HUDEP-2 (cell line): ENCODE measurements at regions not wholly inside any gene's neighbourhood (a gene's known extent, or its start where the extent isn't known, plus 50 kb on each side); places are given as distances from the start of the nearest gene placed in this dataset.
"Not testable (repeated sequence)": the region's sequence is repeated elsewhere in the genome, so short reads cannot be mapped to it uniquely, and the experiment has no call there.

Source experiments
- DNase-seq, 76 experiments: peaks; one replicate each; lab custom pipeline; 2025; ENCODE audit not compliant: unreplicated experiment in 76 of 76; lab: John Stamatoyannopoulos, UW

DNA sequence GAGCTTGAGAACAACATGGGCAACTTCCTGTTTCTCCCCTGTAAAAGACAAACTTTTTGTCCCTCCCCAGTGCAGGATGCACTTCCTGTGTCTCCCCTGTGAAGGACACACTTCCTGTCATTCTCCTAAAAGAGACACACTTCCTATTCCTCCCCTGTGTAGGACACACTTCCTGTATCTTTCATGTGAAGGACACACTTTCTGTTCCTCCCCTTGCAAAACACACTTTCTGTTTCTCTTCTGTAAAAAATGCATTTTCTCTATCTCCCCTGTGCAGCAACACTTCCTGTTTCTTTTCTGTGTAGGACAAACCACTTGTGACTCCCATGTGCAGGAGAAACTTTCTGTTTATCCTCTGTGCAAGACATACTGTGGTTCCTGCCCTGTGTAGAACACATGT is 488.6 kb upstream of the USP9Y start:
- no peak for DNase-seq

DNA sequence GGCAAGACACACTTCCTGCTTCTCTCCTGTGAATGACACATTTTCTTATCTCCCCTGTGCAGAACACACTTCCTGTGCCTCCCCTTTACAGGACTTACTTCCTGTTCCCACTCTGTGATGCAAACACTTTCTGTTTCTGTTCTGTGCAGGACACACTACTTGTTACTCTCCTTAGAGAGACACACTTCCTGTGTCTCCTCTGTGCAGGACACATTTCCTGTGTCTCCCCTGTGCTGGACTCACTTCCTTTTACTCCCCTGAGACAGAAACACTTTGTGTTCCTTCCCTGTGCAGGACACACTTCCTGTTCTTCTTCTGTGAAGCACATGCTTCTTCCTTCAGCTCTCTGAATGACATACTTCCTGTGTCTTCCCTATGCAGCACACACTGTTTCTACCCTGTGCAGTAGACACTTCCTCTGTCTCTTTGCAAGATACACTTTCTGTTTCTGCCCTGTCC is 485.4 kb upstream of the USP9Y start:
- DNase-seq, result peak in 12 of 76 experiments; percentile 0 to 30 (median 0)

DNA sequence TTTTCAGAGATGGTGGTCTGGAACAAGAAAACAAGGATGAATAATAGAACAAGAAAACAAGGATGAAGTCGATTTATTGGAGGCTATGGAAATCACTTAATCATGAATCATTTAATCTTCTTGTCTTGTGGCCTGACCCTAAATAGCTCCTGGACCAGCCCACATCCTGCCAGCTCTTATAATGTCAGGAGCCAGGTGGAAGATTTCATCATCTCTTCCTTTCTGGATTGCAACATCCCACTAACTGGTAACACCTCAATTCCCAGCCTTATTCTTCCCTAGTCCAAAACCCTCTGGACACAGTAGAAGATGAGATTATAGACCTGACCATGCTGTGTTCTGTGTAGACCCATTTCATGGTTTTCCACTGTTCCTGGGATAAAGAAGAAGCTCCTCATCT is 470.1 kb upstream of the USP9Y start:
- no peak for DNase-seq

DNA sequence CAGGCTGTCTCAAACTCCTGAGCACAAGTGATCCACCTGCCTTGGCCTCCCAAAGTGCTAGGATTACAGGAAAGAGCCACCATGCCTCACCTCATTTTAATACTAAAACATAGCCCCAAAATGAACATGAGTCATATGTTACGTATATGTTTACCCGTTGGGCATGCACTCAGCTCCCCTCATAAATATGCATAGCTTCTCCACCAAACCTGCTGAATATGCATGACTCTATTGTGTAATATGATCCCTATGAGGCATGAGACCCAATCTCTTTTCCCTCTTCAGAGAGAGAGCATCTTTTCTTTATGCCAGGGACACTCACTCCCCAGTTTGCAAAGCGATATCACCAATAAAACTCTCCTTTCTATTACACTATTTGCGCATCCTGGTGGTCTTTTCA is 464.6 kb upstream of the USP9Y start:
- DNase-seq, result no peak

DNA sequence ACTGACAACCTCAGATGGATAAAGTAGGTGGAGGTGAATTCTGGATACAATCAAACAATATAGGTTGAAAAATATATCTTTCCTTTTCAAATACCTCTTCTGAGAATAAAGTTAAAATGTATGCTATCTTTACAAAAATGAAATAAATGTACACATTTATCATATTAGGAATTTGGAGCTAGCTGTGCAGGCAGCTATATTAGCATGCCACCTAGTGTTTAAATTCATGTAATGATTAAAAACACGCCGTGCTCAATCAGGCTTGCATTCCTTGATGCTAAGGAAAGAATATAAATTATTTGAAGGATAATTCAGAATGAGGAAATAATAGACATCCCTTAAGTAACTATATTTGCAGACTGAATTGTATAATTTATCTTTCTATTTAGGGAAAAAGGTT is 460.7 kb upstream of the USP9Y start:
- DNase-seq, result not testable (repeated sequence)

DNA sequence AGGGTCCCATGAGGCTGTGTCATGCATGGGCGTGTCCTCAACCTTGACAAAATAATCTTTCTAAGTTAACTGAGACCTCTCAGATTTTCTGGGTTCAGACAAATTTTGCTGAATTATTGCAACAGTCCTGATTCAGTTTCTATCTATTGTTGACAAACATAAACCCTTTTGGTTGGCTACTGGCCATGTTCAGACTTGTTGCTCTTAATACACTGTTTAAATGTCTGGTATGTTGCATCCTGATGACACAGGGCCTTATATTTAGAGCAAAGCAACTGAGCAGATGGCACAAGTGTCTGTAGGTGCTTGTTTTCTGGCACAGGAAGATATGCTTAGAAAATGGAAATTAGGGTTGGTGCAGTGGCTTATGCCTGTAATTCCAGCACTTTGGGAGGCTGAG is 456.9 kb upstream of the USP9Y start:
- DNase-seq, result no peak

DNA sequence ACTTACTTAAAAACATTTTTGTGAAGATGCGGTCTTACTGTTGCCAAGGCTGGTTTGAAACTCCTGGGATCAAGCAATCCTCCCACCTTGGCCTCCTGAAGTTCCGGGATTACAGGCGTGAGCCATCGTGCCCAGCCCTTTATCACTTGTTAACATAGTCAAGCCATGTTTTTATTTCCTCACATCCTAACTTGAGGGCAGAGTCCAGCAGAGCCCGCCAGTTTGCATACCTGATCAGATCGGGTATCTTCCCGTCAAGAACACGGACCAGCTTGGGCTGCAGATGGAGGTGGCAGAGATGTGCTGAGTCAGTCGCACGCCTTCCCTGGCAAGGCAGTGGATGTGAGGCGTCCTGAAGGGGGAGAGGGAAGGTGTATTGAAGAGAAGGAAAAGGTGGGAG is 447.3 kb upstream of the USP9Y start:
- DNase-seq, result no peak

DNA sequence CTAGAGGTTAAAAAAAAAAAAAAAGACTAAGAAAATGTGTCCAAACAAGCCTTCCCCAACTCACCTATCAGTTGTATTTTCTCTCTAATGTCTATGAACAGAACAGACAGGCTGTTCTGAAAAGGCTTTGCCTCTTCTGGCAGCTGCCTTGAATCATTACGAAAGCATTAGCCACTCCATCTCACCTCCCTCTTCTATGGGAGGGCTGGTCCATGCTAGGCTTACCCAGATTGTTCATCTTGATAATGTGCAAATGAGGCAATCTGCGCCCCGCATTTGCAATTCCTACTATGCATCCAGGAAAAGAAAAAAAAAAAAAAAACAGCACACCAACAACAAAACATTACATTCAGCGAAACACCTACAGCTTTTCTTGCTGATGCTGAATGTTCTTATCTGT is 429.9 kb upstream of the USP9Y start:
- DNase-seq, result no peak

DNA sequence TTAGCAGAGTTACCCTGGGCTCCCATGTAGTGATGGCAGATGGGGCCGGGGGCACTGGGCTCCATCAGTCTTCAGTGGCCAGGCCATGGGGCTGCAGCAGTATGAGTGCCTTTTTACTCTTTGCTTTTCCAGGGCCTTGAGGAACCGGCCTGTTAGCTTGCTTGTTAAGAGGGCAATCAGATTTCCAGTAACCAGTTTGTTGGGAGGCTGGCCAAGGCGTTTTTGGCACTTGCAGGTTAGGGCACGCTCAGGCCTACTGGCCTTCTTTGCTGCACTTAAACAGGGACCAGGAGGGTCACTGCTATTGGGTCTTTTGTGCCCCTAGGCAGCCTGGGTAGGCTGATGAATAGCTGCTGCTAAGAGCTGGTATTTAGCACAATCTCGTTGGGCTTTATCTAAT is 415.4 kb upstream of the USP9Y start:
- no peak for DNase-seq

DNA sequence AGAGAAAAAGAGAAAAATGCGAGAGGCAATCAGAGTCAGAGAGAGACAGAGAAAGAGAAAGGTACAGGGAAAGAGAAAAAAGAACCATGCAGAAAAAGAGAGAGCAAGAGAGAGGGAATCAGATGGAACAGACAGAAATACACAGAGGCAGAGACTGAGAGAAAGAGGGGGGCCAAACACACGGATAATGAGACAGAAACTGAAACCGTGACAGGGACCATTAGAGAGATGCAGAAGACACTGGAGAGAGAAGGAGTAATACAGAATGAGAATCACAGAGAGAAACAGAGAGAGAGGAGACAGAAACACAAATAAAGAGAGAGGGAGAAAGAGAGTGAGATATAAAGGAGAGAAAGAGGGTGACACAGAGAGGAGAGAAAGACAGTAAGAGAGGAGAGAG is 412.1 kb upstream of the USP9Y start:
- no peak for DNase-seq

DNA sequence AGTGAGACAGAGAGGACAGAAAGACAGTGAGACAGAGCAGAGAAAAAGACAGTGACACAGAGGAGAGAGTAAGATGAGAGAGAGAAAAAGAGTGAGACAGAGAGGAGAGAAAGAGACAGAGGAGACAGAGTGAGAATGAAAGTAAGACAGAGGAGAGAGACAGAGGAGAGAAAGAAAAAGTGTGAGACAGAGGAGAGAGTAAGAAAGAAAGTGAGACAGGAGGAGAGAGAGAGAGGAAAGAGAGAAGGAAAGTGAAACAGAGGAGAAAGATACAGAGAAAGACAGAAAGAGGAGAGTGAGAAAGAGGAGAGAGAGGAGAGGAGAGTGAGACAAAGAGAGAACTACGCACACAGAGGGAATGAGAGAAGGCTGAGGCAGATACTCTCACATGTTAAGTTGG is 411.6 kb upstream of the USP9Y start:
- DNase-seq, result no peak

DNA sequence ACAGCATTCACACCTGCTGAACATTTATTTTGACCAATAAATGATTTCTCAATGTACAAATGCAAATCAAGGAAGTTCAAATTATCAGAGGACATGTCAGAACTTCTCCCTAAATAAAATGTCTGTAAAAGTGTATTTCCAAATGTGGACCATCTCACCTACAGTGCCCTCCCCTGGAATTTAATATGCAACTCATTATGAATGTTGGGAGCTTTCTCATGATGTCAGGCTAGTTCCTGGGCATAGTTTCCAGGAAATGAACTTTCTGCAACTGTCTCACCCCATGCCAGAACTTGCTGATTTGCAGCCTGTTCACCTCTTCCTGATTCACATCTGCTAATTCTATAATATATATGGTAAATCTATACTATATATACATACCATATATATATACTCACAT is 408.5 kb upstream of the USP9Y start:
- DNase-seq, result no peak

DNA sequence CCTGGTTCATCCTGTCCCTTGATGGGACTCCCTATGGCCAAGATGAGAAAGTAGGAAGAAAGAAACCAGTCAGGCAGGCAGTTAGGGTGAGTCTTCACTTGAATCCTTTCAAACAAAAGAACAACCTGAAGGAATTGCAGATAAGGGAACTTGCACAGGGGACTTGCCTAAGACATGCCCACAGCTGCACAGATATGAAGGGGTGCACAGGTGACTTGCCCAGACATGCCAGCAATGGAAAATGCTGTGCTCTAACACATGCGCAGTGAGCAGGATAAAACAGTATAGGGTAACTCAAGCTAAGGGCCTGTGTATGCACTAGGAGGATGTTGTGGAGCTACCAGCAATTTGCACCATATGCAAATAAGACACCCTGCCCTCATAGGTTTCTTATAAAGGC is 404.6 kb upstream of the USP9Y start:
- DNase-seq, result peak in 2 of 76 experiments; percentile 1 to 4

DNA sequence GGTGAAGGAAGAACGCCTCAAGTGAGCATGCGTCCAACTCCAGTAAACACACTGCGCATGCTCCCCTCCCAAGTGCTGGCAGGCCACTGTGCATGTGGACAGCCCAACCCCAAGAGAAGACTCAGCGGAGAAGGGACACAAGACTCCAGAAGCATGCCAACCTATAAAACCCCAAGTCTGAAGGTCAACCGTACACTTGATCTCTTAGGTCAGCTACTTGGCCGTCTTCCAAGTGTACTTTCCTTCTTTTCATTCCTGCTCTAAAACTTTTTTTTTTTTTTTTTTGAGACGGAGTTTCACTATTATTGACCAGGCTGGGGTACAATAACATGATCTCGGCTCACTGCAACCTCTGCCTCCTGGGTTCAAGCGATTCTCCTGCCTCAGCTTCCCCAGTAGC is 401.2 kb upstream of the USP9Y start:
- DNase-seq, result not testable (repeated sequence)

DNA sequence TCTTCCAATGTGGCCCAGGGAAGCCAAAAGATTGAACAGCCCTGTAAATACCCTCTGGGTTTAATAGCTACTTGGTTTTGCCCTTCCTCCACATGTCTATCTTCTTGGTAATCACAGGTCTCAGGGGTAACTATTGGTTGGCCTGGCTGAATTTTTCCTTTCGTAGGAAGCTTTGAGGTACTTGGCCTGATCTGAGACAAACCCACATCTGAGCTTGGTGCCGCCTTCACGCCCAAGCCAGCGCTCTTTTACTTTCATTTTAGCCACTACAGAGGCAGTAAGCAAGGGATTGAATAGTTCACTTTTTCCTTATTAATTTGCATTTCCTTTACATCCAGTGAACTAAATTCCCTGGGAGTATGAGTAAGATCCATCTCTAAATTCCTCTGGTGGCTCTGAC is 397.6 kb upstream of the USP9Y start:
- no peak for DNase-seq

DNA sequence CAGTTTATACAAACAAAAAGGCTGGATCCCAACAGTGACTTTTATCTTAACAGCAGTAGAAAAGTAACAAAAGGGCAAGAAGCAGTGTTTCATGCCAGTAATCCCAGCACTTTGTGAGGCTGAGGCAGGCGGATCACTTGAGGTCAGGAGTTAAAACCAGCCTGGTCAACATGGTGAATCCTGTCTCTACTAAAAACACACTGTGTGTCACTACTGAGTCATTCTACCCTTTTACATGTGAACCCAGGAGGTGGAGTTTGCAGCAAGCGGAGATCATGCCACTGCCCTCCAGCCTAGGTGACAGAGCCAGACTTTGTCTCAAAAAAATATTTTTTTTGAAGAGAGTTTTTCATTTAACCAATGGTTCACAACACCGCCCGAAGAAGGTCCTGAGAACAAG is 395.6 kb upstream of the USP9Y start:
- no peak for DNase-seq

DNA sequence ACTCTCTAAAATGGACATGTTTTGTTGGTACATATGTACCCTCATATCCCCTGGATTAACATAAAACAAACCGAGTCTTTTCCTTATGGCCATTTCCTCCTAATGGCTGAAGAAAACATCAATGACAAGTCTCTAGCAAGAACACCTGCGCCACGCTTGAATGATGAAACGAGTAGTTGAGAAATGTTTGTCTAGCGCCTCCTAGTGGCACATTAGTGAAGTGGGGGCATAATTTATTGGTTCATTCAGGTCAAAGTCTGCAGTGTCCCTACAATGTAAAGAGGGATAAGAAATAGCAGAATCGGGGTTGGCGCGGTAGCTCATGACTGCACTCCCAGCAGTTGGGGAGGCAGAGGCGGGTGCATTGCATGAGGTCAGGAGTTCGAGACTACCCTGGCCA is 391.8 kb upstream of the USP9Y start:
- DNase-seq, result peak in 21 of 76 experiments; percentile 0 to 25 (median 1)

DNA sequence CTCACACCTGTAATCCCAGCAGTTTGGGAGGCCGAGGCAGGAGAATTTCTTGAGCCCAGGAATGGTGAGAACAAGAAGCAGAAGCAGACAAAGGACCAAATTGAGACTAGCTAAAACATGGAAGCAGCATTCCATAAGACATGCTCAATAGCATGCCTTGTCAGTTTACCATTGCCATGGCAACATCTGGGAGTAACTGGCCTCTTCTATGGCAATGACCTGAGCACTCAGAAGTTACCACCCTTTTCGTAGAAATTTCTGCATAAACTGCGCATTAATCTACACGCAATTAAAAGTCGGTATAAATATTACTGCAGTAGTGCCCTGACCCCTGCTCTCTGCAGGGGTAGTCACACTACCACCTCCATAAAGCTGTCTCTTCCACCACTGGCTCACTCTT is 390.2 kb upstream of the USP9Y start:
- DNase-seq, result no peak

DNA sequence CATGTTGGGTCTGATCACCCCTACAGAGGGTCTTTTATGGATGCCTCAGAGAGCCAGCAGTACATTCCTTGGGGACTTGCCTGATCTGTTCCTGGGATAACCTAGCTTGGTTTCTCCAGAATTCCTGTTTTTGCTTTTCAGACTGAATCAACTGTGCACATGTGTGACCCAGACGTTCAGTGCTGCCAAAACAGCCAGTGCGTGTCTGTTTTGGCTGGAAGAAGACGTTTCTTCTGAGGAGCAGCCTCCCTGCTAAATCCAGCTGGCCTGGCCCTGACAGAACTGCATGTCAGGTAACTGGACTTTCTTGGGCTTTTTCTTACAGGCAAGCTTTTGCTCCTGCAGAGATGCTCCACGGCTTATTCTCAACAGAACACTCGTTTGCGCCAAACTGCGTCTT is 373.3 kb upstream of the USP9Y start:
- no peak for DNase-seq

DNA sequence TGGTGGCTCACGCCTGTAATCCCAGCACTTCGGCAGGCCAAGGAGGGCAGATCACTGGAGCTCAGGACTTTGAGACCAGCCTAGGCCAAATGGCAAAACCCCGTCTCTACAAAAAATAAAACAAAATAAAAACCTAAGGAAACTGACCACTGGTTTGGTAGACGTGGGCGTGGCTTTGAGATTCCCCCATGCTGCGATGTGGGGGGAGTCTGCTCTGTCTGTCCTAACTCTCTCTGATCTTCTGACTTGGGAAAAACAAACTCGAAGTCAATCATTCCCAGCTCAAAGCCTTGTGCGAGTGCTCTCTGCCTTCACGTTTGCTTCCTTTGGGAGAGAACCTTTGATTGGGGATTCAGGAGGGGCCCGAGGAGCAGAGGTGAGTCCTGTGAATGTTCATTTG is 369.1 kb upstream of the USP9Y start:
- not testable (repeated sequence) for DNase-seq

DNA sequence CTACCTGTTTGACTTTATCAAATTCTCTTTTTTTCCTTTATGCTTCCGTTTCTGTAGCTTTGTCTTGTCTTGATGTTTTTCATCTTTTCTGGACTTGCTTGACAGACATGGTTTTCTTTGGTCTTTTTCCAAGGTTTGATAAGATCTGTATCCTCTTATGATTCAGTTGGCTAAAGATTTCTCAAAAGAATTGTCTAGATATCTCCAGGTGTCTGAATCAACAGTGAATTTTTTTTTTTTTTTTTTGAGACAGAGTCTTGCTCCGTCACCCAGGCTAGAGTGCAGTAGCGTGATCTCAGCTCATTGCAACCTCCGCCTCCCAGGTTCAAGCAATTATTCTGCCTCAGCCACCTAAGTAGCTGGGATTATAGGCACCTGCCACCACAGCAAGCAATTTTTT is 357.8 kb upstream of the USP9Y start:
- DNase-seq, result no peak

DNA sequence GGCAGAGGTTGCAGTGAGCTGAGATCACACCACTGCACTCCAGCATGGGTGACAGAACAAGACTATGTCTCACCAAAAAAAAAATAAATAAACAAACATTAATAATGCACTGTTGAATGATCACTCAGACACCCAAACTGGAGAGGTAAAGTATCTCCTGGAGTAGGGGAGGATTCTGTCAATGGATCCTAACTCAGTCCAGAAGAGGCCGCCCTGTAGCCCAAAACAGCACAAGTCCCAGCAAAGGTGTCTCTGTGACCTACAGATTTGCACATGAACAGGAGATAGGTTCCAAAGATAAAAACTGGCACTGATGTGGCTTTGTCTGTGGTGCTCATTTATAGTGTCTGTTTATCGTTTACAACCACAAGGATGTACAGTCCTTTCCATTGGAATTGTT is 352.9 kb upstream of the USP9Y start:
- peak in 3 of 76 experiments; percentile 0 for DNase-seq

DNA sequence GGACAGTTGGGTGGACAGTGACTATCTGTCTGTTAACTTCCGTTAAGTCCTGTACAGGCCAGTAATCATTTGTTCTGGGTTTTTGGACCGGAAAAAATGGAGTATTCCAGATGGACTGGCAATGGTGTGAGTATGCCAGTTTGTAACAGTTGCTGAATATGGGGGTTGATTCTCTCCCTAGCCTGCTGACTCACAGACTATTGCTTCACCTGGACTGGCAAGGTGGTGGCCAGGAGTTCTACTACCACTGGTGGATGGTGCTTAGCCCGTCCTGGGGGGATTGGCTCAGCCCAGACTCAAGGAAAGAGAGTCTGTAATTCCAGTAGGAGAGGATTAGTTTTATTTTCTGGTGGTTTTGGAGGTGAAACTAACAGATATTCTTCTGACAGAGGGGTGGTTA is 343.8 kb upstream of the USP9Y start:
- peak in 1 of 76 experiments; percentile 1 for DNase-seq

DNA sequence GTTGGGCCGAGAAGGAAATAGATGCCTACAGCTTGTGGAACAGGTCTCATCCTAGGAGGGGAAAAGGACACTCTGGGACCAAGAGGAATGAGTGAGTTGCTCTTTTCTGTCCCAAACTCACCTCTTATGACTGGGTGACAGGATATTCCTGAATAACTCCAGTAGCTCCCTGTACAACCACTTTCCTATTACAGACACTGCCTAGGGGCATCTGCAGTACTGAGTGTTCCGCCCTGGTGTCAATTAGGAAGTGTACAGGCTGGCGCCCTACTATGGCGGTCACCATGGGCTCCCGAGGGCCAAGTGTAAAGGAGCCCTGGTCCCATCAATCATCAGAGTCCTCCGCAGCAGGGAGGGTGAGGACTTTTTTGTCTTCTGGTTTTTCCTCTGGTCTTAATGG is 343.4 kb upstream of the USP9Y start:
- DNase-seq, result no peak
